GM18517 (cell line): ENCODE measurements at regions not wholly inside any gene's neighbourhood (a gene's known extent, or its start where the extent isn't known, plus 50 kb on each side); places are given as distances from the start of the nearest gene placed in this dataset.

ENCODE experiments used
- ATAC-seq: cut with Tn5 transposase; IDR thresholded peaks from one replicate; pipeline ENCODE4 v1.9.1; 2021; ENCODE audit warnings: mild to moderate bottlenecking, moderate library complexity; ENCODE audit not compliant: unreplicated experiment

GRCh38 chr3:27861046-27862036 is 139.2 kb upstream of the EOMES start:
- no peak for ATAC-seq

GRCh38 chr3:27865731-27866130 is 143.6 kb upstream of the EOMES start:
- no peak for ATAC-seq

GRCh38 chr3:27869152-27869551 is 147.0 kb upstream of the EOMES start:
- ATAC-seq = no peak

DNA sequence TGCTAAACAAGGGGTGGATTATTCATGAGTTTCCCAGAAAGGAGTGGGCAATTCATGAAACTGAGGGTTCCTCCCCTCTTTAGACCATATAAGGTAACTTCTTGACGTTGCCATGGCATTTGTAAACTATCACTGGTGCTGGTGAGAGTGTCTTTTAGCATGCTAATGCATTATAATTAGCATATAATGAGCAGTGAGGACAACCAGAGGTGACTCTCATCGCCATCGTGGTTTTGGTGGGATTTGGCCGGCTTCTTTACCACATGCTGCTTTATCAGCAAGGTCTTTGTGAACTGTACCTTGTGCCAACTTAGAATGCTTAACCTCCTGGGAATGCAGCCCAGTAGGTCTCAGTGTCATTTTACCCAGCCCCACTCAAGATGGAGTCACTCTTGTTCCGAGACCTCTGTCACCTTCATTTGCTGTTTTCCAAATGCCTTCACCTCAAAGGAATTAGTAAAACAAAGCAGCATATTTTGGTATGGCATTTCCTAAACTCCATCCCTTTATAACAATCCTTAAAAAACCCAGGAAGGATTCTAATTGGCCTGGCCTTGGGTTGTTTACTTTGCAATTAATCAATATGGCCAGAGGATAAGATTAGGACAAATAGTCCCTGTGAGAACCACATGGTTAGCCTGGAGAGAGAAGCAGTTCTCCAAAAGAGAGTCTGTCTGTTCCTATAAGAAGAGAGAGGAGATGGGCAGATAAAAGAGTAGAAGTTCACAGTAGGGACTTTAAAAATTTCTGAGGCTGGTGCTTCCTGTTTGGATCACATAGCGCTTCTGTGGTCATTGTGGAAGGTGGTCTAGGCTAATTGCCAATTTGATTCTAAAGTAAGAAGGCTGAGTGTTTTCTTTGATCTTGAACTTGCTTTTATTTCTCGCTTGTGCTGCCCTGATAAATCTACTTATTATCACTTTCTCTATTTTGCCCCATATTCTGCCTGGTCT is 155.2 kb upstream of the EOMES start:
- no peak for ATAC-seq

DNA sequence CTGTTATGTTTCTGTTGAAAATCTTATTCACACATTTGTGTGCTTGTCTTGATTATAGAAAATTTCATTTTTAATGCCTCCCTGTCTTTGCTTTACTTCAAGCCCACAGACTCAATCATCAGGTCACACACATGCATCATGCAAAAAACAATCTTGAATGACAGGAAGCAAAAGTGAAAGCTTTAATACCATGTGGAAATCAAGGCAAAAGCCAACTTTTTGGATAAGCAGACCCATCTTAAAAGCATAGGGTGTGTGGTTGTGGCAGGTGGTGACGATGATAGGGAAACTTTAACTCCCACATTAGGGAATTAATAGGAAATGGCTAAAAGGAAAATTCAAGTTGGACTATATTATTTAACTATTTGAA is 155.9 kb upstream of the EOMES start:
- ATAC-seq = no peak

DNA sequence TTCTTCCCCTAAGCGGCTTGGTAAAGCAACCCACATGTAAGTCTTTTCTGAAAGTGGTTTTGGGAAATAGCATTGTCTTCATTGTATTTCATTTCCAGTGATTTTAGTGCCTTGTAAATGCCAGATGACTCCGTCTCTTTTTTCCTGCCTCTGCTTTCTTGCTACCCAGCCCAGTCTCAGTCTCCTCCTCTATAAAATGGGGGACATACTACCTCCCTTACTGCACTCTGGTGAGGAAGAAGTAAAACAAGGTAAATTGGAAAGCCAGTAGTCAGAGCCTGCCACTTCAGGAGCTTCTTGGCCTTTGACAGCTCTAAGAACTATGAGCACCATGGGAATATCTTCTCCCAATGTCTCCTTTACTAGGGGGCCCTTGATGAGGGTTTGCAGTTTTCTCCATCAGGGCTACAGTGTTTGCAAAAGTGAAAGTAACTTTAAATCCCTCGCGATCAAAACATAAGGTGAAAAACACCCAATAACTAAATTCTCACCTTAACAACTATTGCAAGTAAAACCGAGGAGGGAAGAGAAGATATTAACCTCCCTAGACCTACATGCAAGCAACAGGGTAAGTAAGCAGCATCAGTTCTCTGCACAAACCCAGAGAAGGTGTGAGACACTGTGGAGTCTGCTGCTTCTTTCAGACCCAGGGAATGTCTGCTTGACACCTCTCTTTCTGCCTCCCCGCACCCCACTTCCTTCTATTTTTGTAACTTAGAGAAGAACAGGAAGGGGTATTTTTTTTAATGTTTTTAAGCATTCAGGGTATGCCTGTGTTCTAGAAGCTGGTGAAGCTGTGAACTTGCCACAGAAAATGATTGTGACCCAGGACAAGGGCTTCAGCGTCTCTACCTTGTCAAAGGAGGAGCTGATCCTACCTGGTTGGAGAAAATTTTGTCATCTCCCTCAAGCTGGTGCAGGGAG is 159.1 kb upstream of the EOMES start:
- no peak for ATAC-seq

DNA sequence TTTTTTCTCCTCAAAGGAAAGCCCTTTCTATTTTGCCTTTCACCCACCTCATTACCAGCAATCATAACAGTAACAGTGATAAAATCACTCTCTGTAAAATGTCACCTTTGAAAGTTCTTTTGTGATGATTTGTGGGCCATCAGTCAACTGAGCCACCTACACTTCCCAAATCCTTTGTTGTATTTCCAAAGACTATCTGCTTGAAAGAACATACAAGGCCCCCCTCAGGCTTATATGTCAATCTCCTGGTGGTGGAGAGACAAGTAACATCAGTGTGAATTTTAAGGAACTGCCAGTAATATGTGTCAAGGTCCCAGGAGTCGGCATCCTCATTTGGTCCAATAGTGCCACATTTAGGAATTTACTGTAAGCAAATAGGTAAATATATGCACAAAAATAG is 161.1 kb upstream of the EOMES start:
- ATAC-seq = no peak

- ATAC-seq = no peak
Measured at GRCh38 chr3:27885641-27886040, 163.5 kb upstream of the EOMES start.

GRCh38 chr3:27888562-27888961 is 166.4 kb upstream of the EOMES start:
- no peak for ATAC-seq

DNA sequence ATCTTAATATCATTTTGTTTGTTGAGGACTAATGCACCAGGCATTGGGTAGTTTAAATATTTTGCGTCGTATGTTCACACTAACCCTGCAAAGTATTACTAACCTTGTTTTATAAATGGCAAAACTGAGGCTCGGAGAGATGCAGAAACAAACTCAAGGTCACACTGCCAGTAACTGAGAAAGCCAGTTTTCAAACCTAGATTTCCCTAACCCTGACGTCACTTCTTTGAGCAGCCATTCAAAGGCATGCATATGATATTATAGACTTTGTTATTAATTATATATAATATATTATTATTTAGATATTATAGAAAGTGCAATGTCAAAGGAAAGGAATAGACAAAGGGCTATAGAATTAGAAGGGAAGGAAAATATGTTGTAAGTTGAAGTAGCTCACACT is 167.6 kb upstream of the EOMES start:
- ATAC-seq = no peak

DNA sequence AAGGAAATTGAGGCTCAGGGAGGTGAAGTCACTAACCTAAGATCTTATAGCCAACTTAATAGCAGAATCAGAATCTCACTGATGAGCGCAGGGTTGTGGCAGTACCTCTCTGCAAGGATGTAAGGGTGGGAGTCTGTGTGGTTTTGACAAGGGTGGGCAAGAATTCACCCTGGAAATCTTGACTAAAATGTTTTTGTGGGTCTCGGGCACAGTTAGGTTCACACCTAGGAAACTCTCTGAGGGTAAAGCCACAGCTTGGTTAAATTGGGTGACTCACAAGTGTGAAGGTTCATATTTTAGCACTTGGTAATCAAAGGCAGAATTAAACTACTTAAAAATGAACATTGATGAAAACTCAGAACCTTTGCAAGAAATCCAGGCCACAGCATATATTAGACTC is 178.2 kb upstream of the EOMES start:
- no peak for ATAC-seq

- ATAC-seq = no peak
Measured at GRCh38 chr3:27903446-27903845, 181.3 kb upstream of the EOMES start.

- ATAC-seq = no peak
Measured at GRCh38 chr3:27905625-27906024, 183.5 kb upstream of the EOMES start.

GRCh38 chr3:27907148-27907547 is 185.0 kb upstream of the EOMES start:
- ATAC-seq = no peak

DNA sequence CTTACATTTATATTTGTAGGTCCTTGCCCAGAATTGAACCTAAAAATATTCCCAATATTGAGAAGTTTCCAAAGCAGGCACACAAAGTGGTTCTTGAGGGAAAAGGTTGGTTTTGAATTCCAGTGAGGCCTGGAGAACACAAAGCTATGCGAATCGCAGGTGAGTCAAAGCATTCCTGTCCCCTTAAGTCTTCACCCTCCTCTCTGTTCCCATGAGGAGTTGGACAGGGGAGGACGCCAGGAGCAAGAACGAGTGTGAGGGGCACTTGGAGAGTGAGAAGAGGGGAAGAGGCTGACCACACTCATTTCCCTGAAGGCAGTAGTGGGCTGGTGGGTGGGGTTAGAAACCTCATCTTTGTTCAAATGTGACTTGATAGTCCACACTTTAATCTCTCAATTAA is 185.8 kb upstream of the EOMES start:
- ATAC-seq = no peak

DNA sequence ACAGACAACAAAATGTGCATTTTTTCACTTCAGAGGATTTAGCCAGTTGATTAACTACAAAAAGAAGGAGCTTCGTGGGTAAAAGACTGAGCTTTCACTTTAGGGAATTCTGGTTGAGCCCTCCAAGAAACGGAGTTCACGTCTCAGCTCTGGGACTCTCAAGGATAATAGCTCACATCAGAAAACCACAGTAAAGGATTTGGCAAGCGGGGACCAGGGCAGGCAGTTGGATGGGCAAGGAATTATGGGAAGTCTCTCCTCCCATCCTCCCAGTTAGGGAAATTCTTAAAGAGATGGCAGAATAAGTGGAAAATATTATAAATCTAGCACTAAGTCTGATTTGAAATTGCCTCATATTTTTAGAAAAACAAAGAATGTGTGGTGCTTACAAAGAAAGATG is 188.3 kb upstream of the EOMES start:
- ATAC-seq = no peak

DNA sequence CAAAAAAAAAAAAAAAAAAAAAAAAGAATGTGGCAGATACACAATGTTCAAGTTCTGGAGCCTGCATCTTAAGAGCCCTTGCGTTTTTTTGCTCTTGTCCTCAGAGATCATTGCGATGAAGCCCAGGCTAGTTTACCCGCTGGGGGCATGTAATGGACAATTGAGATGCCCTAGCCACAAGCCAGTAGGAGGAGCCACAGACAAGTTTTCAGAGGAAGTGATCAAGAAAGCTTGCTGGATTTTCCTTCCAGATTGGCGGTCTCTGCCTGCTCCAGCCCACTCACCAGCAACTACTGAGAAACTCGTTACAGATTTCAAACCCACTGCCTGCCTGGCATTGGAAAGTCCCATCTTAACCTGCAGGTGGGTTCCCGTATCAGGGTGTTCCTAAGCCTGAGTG is 192.1 kb upstream of the EOMES start:
- ATAC-seq = no peak

GRCh38 chr3:27923349-27924068 is 201.4 kb upstream of the EOMES start:
- no peak for ATAC-seq

- no peak for ATAC-seq
Measured at GRCh38 chr3:27927882-27928281, 205.8 kb upstream of the EOMES start.

DNA sequence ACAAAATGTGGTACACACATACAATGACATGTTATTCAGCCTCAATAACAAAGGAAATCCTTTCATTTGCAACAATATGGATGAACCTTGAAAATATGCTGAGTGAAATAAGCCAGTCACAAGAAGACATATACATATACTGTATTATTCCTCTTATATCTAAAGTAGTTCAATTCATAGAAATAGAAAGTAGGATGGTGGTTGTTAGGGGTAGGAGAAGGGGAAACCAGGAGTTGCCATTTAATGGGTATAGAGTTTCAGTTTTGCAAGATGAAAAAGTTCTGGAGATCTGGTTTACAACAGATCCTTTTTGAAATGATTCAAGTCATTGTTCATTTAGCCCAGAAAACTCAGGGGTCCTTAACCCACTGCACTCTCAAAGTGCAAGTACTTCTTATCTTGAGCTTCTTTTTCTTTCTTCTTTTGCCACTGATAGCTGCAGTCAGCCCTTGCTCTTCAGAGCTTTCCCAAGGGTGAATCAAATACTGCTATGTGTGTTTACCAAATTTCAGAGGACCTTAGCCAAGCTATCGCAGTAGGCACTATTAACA is 208.0 kb upstream of the EOMES start:
- no peak for ATAC-seq
